Amniotic epithelial cell (primary cell): ENCODE measurements at regions not wholly inside any gene's neighbourhood (a gene's known extent, or its start where the extent isn't known, plus 50 kb on each side); places are given as distances from the start of the nearest gene placed in this dataset.
A peak's percentile ranks its signal among the peaks of the same experiment; 100 is the strongest.

Source experiments
- DNase-seq: peaks from one replicate; pipeline ENCODE4 v3.0.0-alpha.2; 2010; ENCODE audit warnings: low read depth

GRCh38 chr3:9301091-9301490 is 51.6 kb upstream of the SRGAP3 start:
- peak; percentile 11 for DNase-seq

GRCh38 chr3:9301798-9302197 is 52.4 kb upstream of the SRGAP3 start:
- no peak for DNase-seq

DNA sequence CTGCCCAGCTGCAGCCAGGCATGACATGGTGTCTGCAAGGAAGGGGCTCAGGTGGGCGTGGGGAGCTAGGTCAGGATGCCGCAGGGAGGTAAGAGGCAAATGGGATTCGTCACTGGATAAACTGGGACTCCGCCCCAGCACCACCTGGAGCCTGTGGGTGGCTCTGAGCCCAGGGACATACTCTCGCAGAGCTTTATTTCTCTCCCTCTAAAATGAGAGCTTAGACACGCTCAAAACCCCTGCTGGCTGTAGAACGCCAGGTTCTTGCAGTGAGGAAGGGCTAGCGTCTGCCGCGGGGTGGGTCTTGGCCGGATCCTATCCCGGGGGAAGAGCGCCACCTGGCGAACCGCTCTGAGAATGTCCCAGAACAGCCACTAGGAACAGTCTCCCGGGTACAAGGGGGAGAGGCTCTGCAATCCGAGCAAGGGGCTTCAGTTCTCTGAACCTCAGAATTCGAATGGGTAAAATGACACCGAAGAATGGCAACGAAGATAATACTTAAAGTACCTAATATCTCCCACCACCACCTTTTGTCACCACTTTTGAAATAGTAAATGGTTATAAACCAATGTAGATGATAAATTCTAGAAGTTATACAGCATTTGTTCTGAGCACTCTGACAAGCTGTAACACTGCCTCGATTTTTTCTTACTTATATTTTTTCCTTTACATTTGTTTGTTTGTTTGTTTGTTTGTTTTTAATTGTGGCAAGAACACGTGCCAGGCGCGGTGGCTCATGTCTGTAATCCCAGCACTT is 53.2 kb upstream of the SRGAP3 start:
- peak; percentile 58 for DNase-seq

GRCh38 chr3:9308298-9308990 is 54.4 kb upstream of the THUMPD3 start:
- no peak for DNase-seq

- no peak for DNase-seq
Measured at GRCh38 chr3:9310043-9310442, 52.8 kb upstream of the THUMPD3 start.

DNA sequence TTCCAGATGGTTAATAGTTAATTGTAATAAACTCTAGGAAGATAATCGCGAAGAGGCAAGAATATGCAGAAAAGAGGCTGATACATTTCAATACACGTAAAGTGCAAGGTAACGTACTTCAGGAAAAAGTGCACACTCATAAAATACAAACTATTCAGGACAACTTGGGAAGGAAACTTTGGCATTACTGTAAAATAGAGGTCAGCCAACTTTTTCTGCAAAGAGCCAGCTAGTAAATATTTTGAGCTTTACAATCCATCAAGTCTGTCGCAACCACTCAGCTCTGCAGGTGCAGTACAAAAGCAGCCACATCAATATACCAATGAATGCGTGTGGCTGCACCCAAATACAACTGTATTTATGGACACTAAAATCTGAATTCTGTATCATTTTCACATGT is 51.6 kb upstream of the THUMPD3 start:
- no peak for DNase-seq
